Ascending aorta (tissue), 2 donors: ENCODE measurements at regions not wholly inside any gene's neighbourhood (a gene's known extent, or its start where the extent isn't known, plus 50 kb on each side); places are given as distances from the start of the nearest gene placed in this dataset.

ENCODE experiments used
- DNase-seq, 2 donors: peaks; one replicate each; pipeline ENCODE4 v3.0.0-alpha.2; 2019; ENCODE audit warnings: low spot score in 2 of 2
- H3K27ac ChIP-seq, 2 donors: fragments of 200-600 bp; sonication (generic); one replicate each; pipeline ENCODE4 v1.5.1; 2016 to 2017; ENCODE audit warnings: mild to moderate bottlenecking in 1 of 2
- H3K27me3 ChIP-seq: fragments of 200-600 bp; sonication (generic); one replicate; pipeline ENCODE4 v1.5.1; 2017
- H3K36me3 ChIP-seq, 2 donors: fragments of 200-600 bp; sonication (generic); one replicate each; pipeline ENCODE4 v1.5.1; 2016
- H3K4me1 ChIP-seq, 2 donors: fragments of 200-600 bp; sonication (generic); one replicate each; pipeline ENCODE4 v1.5.1; 2016 to 2017; ENCODE audit warnings: mild to moderate bottlenecking in 1 of 2
- H3K4me3 ChIP-seq, 2 donors: fragments of 200-600 bp; sonication (generic); one replicate each; pipeline ENCODE4 v1.5.1; 2016 to 2017; ENCODE audit warnings: mild to moderate bottlenecking in 1 of 2
- H3K9me3 ChIP-seq, 2 donors: fragments of 200-600 bp; sonication (generic); one replicate each; pipeline ENCODE4 v1.5.1; 2016
- intact Hi-C: fragments of 100-400 bp; cut with DNase I; formaldehyde crosslinking; loops from one replicate; pipeline ENCODE4 v1.15.1; 2023
- TF ChIP-seq, protein P1 (sequence below), 3 experiments: fragments of 200-600 bp in 2 of 3; fragments of 450-650 bp in 1 of 3; sonication (generic) in 2 of 3; IDR thresholded peaks; one replicate each; pipeline ENCODE4 v1.5.1; 2016 to 2019; ENCODE audit warnings: antibody characterized with exemption in 3 of 3, mild to moderate bottlenecking in 1 of 3, moderate library complexity in 1 of 3

DNA sequence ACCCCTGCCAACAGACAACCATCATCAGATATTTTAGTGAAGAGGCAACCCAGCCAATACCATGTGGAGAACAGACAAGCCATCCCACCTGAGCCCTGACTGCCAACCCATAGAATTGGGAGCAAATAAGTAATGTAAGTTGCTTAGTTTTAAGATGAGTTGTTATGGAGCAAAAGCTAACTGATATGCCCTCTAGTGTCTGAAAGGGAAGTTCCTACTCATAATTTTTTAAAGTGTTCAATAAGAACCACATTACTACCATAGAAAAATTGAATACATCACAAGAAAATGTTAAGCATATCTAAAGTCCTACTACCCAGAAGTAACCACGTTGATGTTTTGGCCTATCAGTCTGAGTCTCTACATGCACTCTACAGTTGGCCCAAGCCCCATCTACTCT, 50.8 kb upstream of the SLC36A4 start:
- Histone ChIP-seq H3K9me3 (no peaks in the 10 kb centered on the region), H3K4me3 (no peak overlapping the region), H3K4me1 (no peaks in the 10 kb centered on the region), H3K36me3 (no peaks in the 10 kb centered on the region), H3K27me3 (no peaks in the 10 kb centered on the region), H3K27ac (no peak overlapping the region)
- no peak for DNase-seq
- TF ChIP-seq, protein P1, sequence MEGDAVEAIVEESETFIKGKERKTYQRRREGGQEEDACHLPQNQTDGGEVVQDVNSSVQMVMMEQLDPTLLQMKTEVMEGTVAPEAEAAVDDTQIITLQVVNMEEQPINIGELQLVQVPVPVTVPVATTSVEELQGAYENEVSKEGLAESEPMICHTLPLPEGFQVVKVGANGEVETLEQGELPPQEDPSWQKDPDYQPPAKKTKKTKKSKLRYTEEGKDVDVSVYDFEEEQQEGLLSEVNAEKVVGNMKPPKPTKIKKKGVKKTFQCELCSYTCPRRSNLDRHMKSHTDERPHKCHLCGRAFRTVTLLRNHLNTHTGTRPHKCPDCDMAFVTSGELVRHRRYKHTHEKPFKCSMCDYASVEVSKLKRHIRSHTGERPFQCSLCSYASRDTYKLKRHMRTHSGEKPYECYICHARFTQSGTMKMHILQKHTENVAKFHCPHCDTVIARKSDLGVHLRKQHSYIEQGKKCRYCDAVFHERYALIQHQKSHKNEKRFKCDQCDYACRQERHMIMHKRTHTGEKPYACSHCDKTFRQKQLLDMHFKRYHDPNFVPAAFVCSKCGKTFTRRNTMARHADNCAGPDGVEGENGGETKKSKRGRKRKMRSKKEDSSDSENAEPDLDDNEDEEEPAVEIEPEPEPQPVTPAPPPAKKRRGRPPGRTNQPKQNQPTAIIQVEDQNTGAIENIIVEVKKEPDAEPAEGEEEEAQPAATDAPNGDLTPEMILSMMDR (IDR thresholded peaks at IDR 0.05): no peak
- intact Hi-C loops: no loop called here

DNA sequence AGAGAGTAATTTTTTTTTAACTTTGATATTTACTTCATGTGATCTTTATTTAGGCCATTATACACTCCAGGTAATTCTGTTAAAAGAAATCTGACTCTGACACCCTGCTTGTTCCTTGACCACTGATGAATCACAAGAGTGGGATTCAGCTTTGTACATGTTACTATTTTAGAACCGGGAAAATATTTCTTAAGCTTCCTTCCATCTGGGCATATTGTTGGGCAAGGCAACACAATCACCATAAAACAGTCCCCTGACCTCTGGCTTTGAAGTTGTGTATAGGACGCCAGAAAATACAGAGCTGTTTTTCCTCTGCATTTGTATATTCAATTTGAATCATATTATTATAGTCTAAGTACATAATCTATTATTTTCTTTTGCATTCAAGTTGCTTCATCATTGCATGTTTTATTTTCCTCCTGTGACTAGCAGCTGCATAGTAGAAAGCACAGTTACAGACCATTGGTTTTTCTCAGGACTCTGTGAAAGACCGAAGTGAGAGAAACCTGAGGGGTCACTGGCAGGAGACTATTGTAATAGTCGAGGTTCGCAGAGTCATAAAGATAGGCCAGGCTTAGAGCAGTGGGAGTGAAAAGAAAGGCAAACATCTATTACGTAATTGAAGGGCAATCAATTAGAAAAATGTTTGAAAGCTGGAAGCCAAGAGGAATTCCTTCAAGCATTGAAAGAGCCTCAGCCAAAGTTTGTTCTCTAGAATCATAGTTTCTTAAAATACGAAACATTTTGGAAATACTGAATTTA, 51.8 kb upstream of the SLC36A4 start:
- H3K27ac ChIP-seq: peak overlapping the region; percentile 9 to 48
- no peaks in the 10 kb centered on the region for H3K4me1 ChIP-seq
- intact Hi-C loops: no loop called here
- H3K36me3 ChIP-seq: no peaks in the 10 kb centered on the region
- no peak for DNase-seq
- TF ChIP-seq, protein P1 (IDR thresholded peaks at IDR 0.05): no peak
- no peaks in the 10 kb centered on the region for H3K9me3 ChIP-seq
- H3K27me3 ChIP-seq: no peaks in the 10 kb centered on the region
- H3K4me3 ChIP-seq: no peak overlapping the region

DNA sequence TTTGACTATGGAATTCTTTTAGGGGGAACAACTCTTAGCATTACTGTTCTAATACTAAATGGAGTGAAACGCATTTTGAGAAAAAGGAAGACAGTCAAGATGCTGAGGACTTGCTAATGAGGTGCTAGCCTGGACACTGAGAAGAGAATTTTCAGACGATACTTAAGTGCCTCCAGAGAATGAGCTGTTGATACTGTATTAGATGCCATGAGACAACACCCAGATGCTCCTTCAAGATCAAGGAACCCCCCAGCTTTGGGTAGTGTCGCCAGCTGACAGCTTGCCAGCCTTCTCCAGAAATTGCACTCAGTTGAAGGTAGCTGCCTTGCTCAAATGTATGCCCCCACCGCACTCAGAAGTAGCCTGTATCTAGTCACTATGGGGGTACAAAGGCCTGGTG, 52.5 kb upstream of the SLC36A4 start:
- intact Hi-C loops: no loop called here
- Histone ChIP-seq H3K4me1 (no peaks in the 10 kb centered on the region), H3K27me3 (no peaks in the 10 kb centered on the region), H3K27ac (peak overlapping the region; percentile 9 to 48), H3K9me3 (no peaks in the 10 kb centered on the region), H3K4me3 (no peak overlapping the region), H3K36me3 (no peaks in the 10 kb centered on the region)
- TF ChIP-seq, protein P1 (IDR thresholded peaks at IDR 0.05): no peak
- DNase-seq: no peak

DNA sequence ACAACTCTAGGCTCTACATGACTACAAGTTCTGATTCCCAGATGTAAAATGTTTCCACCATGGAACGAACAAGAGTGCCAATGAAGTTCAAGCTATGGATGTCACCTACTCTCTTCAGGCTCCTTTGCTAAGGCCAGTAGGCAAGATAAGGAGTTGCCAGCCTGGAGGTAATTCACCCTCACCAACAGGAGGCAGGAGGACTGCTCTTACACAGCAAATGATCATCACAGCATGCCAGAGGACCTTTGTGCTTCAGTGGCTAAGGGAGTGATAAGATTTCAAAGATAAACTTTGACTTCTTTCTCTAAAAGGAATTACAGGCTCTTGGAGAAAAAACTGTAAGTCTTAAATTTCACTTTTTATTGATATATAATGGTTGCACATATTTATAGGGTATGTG, 54.1 kb upstream of the SLC36A4 start:
- Histone ChIP-seq H3K4me1 (no peaks in the 10 kb centered on the region), H3K27ac (no peak overlapping the region), H3K9me3 (no peaks in the 10 kb centered on the region), H3K36me3 (no peaks in the 10 kb centered on the region), H3K27me3 (no peaks in the 10 kb centered on the region), H3K4me3 (no peak overlapping the region)
- no peak for DNase-seq
- TF ChIP-seq, protein P1 (IDR thresholded peaks at IDR 0.05): no peak
- intact Hi-C loops: no loop called here

DNA sequence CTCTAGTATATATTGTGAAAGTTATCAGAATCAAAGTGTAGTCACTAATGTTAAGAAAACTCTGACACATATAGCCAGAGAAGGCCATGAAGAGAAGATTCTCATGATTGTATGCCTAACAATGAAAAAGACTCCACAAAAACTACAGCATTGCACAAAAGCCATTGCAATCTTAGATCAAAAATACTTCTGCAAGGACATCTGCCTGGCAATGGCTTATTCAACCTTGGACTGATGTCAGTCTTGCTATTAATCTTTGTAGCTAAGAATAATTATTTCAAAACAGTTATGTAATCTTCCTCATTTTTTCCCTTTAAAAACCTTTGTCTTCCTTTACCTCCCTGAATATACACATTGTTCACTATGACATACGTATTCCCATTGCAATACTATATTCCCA, 55.3 kb upstream of the SLC36A4 start:
- Histone ChIP-seq H3K9me3 (no peaks in the 10 kb centered on the region), H3K27me3 (no peaks in the 10 kb centered on the region), H3K4me3 (no peak overlapping the region), H3K27ac (no peak overlapping the region), H3K36me3 (no peaks in the 10 kb centered on the region), H3K4me1 (no peaks in the 10 kb centered on the region)
- TF ChIP-seq, protein P1 (IDR thresholded peaks at IDR 0.05): no peak
- no peak for DNase-seq
- intact Hi-C loops: no loop called here

DNA sequence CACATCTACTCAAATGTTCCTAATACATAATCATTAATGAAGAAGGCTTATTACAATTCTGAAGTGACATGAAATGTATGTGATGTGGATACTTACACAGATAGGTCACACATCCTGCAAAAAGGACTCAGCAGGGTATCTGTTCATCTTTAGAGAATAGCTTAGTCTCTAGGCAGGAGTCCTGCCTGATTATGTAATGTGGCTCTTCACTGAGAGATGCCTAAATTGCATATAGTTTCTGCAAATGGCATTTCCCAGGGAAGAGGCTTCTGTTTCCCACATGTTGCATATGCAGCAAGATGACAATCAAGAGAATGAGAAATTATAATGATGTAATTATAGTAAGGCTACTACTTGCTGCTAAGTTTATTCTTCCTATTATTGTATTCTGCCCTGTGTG, 58.8 kb upstream of the SLC36A4 start:
- no peaks in the 10 kb centered on the region for H3K9me3 ChIP-seq
- TF ChIP-seq, protein P1 (IDR thresholded peaks at IDR 0.05): no peak

More for the DNA sequence above, 58.8 kb upstream of the SLC36A4 start:
- Histone ChIP-seq H3K36me3 (no peaks in the 10 kb centered on the region), H3K4me3 (no peak overlapping the region), H3K27ac (no peak overlapping the region), H3K4me1 (no peaks in the 10 kb centered on the region), H3K27me3 (no peaks in the 10 kb centered on the region)
- no peak for DNase-seq
- intact Hi-C loops: no loop called here
